PC-9 (cell line): ENCODE measurements at regions not wholly inside any gene's neighbourhood (a gene's known extent, or its start where the extent isn't known, plus 50 kb on each side); places are given as distances from the start of the nearest gene placed in this dataset.

ENCODE experiments used
- CTCF ChIP-seq: fragments of 200-600 bp; sonication (generic); conservative IDR thresholded peaks from 2 replicates; pipeline ENCODE4 v1.6.1; 2017; ENCODE audit warnings: mixed run types, antibody characterized with exemption, mild to moderate bottlenecking, moderate library complexity
- EZH2 ChIP-seq: fragments of 200-600 bp; sonication (generic); IDR thresholded peaks from 2 replicates; pipeline ENCODE4 v1.8.0; 2017; ENCODE audit warnings: antibody characterized with exemption, low read depth

- TF ChIP-seq CTCF: no peak
- no peak for TF ChIP-seq EZH2
Observed at GRCh38 chr18:41642756-41643155, 312.3 kb upstream of the PIK3C3 start.
